Peyer's patch (tissue), 4 donors: ENCODE measurements at regions not wholly inside any gene's neighbourhood (a gene's known extent, or its start where the extent isn't known, plus 50 kb on each side); places are given as distances from the start of the nearest gene placed in this dataset.

Experiments used
- POLR2A ChIP-seq, 2 donors: fragments of 450-650 bp; IDR thresholded peaks; one replicate each; pipeline ENCODE4 v1.5.1; 2017; ENCODE audit warnings: antibody characterized with exemption in 2 of 2, mild to moderate bottlenecking in 2 of 2, moderate library complexity in 2 of 2
- TF ChIP-seq, protein P1 (sequence below), 6 experiments: fragments of 450-650 bp in 4 of 6; fragments of 200-600 bp in 2 of 6; sonication (generic) in 1 of 6; IDR thresholded peaks; one replicate each; pipeline ENCODE4 v1.5.1; 2017 to 2019; ENCODE audit warnings: antibody characterized with exemption in 6 of 6, mild to moderate bottlenecking in 3 of 6, moderate library complexity in 1 of 6

DNA sequence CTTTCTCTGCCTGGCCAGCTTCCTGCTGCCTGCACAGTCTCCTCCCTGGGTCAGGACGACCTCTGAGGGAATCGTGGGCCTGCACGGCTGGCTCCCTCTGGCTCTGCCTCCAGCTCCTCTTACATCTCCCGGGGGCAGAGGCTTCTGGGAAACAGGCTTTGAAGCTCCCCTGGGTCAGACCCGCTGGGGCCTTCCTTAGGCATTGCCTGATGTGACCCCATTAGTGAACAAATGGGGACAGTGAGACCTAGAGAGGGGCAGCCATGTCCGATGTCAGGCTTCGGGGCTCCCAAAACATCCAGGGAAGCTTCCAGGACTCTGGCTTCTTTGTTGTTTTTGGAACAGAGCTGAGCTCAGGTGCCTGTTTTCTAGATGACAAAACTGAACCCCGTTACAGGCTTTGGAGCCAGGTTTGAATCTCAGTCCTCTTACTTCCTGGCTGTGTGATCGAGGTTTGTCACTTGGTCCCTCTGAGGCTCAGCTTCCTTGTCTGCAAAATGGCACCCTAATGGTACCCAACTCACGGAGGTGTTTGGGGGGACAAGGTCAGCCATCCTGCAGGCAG lies 94.3 kb downstream of the CEBPB start:
- TF ChIP-seq POLR2A (IDR thresholded peaks at IDR 0.05), result no peak
- TF ChIP-seq, protein P1, sequence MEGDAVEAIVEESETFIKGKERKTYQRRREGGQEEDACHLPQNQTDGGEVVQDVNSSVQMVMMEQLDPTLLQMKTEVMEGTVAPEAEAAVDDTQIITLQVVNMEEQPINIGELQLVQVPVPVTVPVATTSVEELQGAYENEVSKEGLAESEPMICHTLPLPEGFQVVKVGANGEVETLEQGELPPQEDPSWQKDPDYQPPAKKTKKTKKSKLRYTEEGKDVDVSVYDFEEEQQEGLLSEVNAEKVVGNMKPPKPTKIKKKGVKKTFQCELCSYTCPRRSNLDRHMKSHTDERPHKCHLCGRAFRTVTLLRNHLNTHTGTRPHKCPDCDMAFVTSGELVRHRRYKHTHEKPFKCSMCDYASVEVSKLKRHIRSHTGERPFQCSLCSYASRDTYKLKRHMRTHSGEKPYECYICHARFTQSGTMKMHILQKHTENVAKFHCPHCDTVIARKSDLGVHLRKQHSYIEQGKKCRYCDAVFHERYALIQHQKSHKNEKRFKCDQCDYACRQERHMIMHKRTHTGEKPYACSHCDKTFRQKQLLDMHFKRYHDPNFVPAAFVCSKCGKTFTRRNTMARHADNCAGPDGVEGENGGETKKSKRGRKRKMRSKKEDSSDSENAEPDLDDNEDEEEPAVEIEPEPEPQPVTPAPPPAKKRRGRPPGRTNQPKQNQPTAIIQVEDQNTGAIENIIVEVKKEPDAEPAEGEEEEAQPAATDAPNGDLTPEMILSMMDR (IDR thresholded peaks at IDR 0.05), result no peak
